ENCODE measurements at regions not wholly inside any gene's neighbourhood (a gene's known extent, or its start where the extent isn't known, plus 50 kb on each side); places are given as distances from the start of the nearest gene placed in this dataset.

GRCh38 chr1:57530206-57530910 lies 106.5 kb upstream of the DAB1 start:
- no peak for ATAC-seq (ENCODE audit: low read depth)
- peaks cover 4% of the 10 kb centered on the region for H3K9me3 ChIP-seq (ENCODE audit: severe bottlenecking)
- no peaks in the 10 kb centered on the region for H3K36me3 ChIP-seq (ENCODE audit: low read depth)
- no peak overlapping the region for H3K4me3 ChIP-seq (ENCODE audit: severe bottlenecking)
- no peaks in the 10 kb centered on the region for H3K4me1 ChIP-seq (ENCODE audit: insufficient read depth, poor library complexity, severe bottlenecking)
- TF ChIP-seq CTCF (IDR thresholded peaks at IDR 0.05; ENCODE audit: poor library complexity, severe bottlenecking): no peak
- no peaks in the 10 kb centered on the region for H3K27me3 ChIP-seq (ENCODE audit: insufficient read depth, poor library complexity, severe bottlenecking)
- DNase-seq (ENCODE audit: low spot score): no peak
- no peak overlapping the region for H3K27ac ChIP-seq (ENCODE audit: poor library complexity, severe bottlenecking)

GRCh38 chr1:57522575-57522974 lies 98.7 kb upstream of the DAB1 start:
- Histone ChIP-seq H3K27ac (ENCODE audit: poor library complexity, severe bottlenecking) (no peak overlapping the region), H3K4me1 (ENCODE audit: insufficient read depth, poor library complexity, severe bottlenecking) (no peaks in the 10 kb centered on the region), H3K36me3 (ENCODE audit: low read depth) (no peaks in the 10 kb centered on the region), H3K27me3 (ENCODE audit: insufficient read depth, poor library complexity, severe bottlenecking) (no peaks in the 10 kb centered on the region), H3K4me3 (ENCODE audit: severe bottlenecking) (no peak overlapping the region), H3K9me3 (ENCODE audit: severe bottlenecking) (no peaks in the 10 kb centered on the region)
- DNase-seq (ENCODE audit: low spot score): no peak
- no peak for ATAC-seq (ENCODE audit: low read depth)
- no peak for TF ChIP-seq CTCF (IDR thresholded peaks at IDR 0.05; ENCODE audit: poor library complexity, severe bottlenecking)

GRCh38 chr1:57520743-57521515 lies 97.1 kb upstream of the DAB1 start:
- peaks cover 1% of the 10 kb centered on the region for H3K27me3 ChIP-seq (ENCODE audit: insufficient read depth, poor library complexity, severe bottlenecking)
- no peak overlapping the region for H3K27ac ChIP-seq (ENCODE audit: poor library complexity, severe bottlenecking)
- ATAC-seq (ENCODE audit: low read depth): no peak
- no peak overlapping the region for H3K4me3 ChIP-seq (ENCODE audit: severe bottlenecking)
- no peaks in the 10 kb centered on the region for H3K36me3 ChIP-seq (ENCODE audit: low read depth)
- no peaks in the 10 kb centered on the region for H3K4me1 ChIP-seq (ENCODE audit: insufficient read depth, poor library complexity, severe bottlenecking)
- no peak for TF ChIP-seq CTCF (IDR thresholded peaks at IDR 0.05; ENCODE audit: poor library complexity, severe bottlenecking)
- no peak for DNase-seq (ENCODE audit: low spot score)
- H3K9me3 ChIP-seq (ENCODE audit: severe bottlenecking): no peaks in the 10 kb centered on the region

- H3K27me3 ChIP-seq (ENCODE audit: insufficient read depth, poor library complexity, severe bottlenecking): peaks cover 7% of the 10 kb centered on the region
- ATAC-seq (ENCODE audit: low read depth): no peak
- H3K4me3 ChIP-seq (ENCODE audit: severe bottlenecking): no peak overlapping the region
- H3K27ac ChIP-seq (ENCODE audit: poor library complexity, severe bottlenecking): no peak overlapping the region
- no peak for TF ChIP-seq CTCF (IDR thresholded peaks at IDR 0.05; ENCODE audit: poor library complexity, severe bottlenecking)
- no peaks in the 10 kb centered on the region for H3K4me1 ChIP-seq (ENCODE audit: insufficient read depth, poor library complexity, severe bottlenecking)
- H3K36me3 ChIP-seq (ENCODE audit: low read depth): no peaks in the 10 kb centered on the region
- DNase-seq (ENCODE audit: low spot score): no peak
- H3K9me3 ChIP-seq (ENCODE audit: severe bottlenecking): no peaks in the 10 kb centered on the region
Measured at GRCh38 chr1:57518496-57518895, 94.6 kb upstream of the DAB1 start.
